Neural cell (in vitro differentiated cells): ENCODE measurements at regions not wholly inside any gene's neighbourhood (a gene's known extent, or its start where the extent isn't known, plus 50 kb on each side); places are given as distances from the start of the nearest gene placed in this dataset.

ENCODE experiments used
- EP300 ChIP-seq: fragments of 450-650 bp; conservative IDR thresholded peaks from 2 replicates; pipeline ENCODE4 v1.6.1; 2014; ENCODE audit warnings: antibody characterized with exemption, mild to moderate bottlenecking, moderate library complexity; ENCODE audit not compliant: poor library complexity, severe bottlenecking
- EZH2 ChIP-seq: fragments of 200-600, 300-800 bp; shearing (Covaris generic), sonication (generic); IDR thresholded peaks from 2 replicates; pipeline ENCODE4 v1.6.1; 2014; ENCODE audit warnings: antibody characterized with exemption, low read length, borderline replicate concordance, mild to moderate bottlenecking; ENCODE audit not compliant: insufficient read depth, poor library complexity, severe bottlenecking
- POLR2AphosphoS5 ChIP-seq: IDR thresholded peaks from 2 replicates; pipeline ENCODE4 v1.6.1; 2012
- RAD21 ChIP-seq: fragments of 450-650 bp; conservative IDR thresholded peaks from 2 replicates; pipeline ENCODE4 v1.6.1; 2014; ENCODE audit warnings: antibody characterized with exemption, mild to moderate bottlenecking, moderate library complexity
- TAF1 ChIP-seq: IDR thresholded peaks from 2 replicates; pipeline ENCODE4 v1.6.1; 2012; ENCODE audit warnings: low read depth
- TF ChIP-seq, protein P1 (sequence below): fragments of 450-650 bp; IDR thresholded peaks from 2 replicates; pipeline ENCODE4 v1.5.1; 2014; ENCODE audit warnings: antibody characterized with exemption, mild to moderate bottlenecking, moderate library complexity; ENCODE audit not compliant: poor library complexity, severe bottlenecking
- TF ChIP-seq, protein P2 (sequence below): IDR thresholded peaks from 2 replicates; pipeline ENCODE4 v1.6.1; 2012; ENCODE audit warnings: borderline replicate concordance

- TF ChIP-seq, protein P1, sequence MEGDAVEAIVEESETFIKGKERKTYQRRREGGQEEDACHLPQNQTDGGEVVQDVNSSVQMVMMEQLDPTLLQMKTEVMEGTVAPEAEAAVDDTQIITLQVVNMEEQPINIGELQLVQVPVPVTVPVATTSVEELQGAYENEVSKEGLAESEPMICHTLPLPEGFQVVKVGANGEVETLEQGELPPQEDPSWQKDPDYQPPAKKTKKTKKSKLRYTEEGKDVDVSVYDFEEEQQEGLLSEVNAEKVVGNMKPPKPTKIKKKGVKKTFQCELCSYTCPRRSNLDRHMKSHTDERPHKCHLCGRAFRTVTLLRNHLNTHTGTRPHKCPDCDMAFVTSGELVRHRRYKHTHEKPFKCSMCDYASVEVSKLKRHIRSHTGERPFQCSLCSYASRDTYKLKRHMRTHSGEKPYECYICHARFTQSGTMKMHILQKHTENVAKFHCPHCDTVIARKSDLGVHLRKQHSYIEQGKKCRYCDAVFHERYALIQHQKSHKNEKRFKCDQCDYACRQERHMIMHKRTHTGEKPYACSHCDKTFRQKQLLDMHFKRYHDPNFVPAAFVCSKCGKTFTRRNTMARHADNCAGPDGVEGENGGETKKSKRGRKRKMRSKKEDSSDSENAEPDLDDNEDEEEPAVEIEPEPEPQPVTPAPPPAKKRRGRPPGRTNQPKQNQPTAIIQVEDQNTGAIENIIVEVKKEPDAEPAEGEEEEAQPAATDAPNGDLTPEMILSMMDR, result no peak
- TF ChIP-seq EZH2 (no peak), POLR2AphosphoS5 (no peak), EP300 (no peak), RAD21 (no peak), TAF1 (no peak)
- TF ChIP-seq, protein P2, sequence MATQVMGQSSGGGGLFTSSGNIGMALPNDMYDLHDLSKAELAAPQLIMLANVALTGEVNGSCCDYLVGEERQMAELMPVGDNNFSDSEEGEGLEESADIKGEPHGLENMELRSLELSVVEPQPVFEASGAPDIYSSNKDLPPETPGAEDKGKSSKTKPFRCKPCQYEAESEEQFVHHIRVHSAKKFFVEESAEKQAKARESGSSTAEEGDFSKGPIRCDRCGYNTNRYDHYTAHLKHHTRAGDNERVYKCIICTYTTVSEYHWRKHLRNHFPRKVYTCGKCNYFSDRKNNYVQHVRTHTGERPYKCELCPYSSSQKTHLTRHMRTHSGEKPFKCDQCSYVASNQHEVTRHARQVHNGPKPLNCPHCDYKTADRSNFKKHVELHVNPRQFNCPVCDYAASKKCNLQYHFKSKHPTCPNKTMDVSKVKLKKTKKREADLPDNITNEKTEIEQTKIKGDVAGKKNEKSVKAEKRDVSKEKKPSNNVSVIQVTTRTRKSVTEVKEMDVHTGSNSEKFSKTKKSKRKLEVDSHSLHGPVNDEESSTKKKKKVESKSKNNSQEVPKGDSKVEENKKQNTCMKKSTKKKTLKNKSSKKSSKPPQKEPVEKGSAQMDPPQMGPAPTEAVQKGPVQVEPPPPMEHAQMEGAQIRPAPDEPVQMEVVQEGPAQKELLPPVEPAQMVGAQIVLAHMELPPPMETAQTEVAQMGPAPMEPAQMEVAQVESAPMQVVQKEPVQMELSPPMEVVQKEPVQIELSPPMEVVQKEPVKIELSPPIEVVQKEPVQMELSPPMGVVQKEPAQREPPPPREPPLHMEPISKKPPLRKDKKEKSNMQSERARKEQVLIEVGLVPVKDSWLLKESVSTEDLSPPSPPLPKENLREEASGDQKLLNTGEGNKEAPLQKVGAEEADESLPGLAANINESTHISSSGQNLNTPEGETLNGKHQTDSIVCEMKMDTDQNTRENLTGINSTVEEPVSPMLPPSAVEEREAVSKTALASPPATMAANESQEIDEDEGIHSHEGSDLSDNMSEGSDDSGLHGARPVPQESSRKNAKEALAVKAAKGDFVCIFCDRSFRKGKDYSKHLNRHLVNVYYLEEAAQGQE, result no peak
Observed at GRCh38 chr10:33837736-33838135, 503.3 kb upstream of the NRP1 start.
